KMS-11 (cell line): ENCODE measurements at regions not wholly inside any gene's neighbourhood (a gene's known extent, or its start where the extent isn't known, plus 50 kb on each side); places are given as distances from the start of the nearest gene placed in this dataset.

Source experiments
- H2AFZ ChIP-seq: fragments of 200-600 bp; sonication (generic); 2 replicates; pipeline ENCODE4 v1.6.1; 2016; ENCODE audit warnings: antibody characterized with exemption, mixed run types, low read depth
- H3K27ac ChIP-seq: fragments of 200-600 bp; sonication (generic); 2 replicates; pipeline ENCODE4 v1.6.1; 2016; ENCODE audit warnings: mild to moderate bottlenecking, mixed run types
- H3K27me3 ChIP-seq: fragments of 200-600 bp; sonication (generic); 2 replicates; pipeline ENCODE4 v1.6.1; 2017; ENCODE audit warnings: mild to moderate bottlenecking, low read depth, mixed run types, moderate library complexity; ENCODE audit not compliant: insufficient read depth
- H3K36me3 ChIP-seq: fragments of 200-600 bp; sonication (generic); 2 replicates; pipeline ENCODE4 v1.6.1; 2017; ENCODE audit warnings: mild to moderate bottlenecking, mixed run types; ENCODE audit not compliant: insufficient read depth
- H3K4me1 ChIP-seq: fragments of 200-600 bp; sonication (generic); 2 replicates; pipeline ENCODE4 v1.6.1; 2016; ENCODE audit warnings: mild to moderate bottlenecking, low read depth, mixed run types; ENCODE audit not compliant: poor library complexity, severe bottlenecking
- H3K4me2 ChIP-seq: fragments of 200-600 bp; sonication (generic); 2 replicates; pipeline ENCODE4 v1.7.0; 2016; ENCODE audit warnings: mild to moderate bottlenecking, mixed run types
- H3K4me3 ChIP-seq: fragments of 200-600 bp; sonication (generic); IDR thresholded peaks from 2 replicates; pipeline ENCODE4 v1.6.1; 2017; ENCODE audit warnings: low read depth, low read length, mixed read lengths; ENCODE audit not compliant: insufficient read depth
- H3K79me2 ChIP-seq: fragments of 200-600 bp; sonication (generic); 2 replicates; pipeline ENCODE4 v1.6.1; 2016; ENCODE audit warnings: low read depth, mixed run types; ENCODE audit not compliant: insufficient read depth
- H3K9ac ChIP-seq: fragments of 200-600 bp; sonication (generic); 2 replicates; pipeline ENCODE4 v1.6.1; 2016; ENCODE audit warnings: mild to moderate bottlenecking, mixed run types
- H4K20me1 ChIP-seq: fragments of 200-600 bp; sonication (generic); 2 replicates; pipeline ENCODE4 v1.6.1; 2016; ENCODE audit warnings: mild to moderate bottlenecking, mixed run types; ENCODE audit not compliant: insufficient read depth
- TF ChIP-seq, protein P1 (sequence below): fragments of 200-600 bp; sonication (generic); conservative IDR thresholded peaks from 2 replicates; pipeline ENCODE4 v1.6.1; 2017; ENCODE audit warnings: low read depth, mild to moderate bottlenecking, antibody characterized with exemption, low read length, moderate library complexity, mixed read lengths

GRCh38 chr12:58728397-58728796 is 191.9 kb downstream of the LRIG3 start:
- no peaks in the 10 kb centered on the region for H4K20me1 ChIP-seq
- H3K4me3 ChIP-seq = no peak overlapping the region
- H2AFZ ChIP-seq = no peak overlapping the region
- H3K27me3 ChIP-seq = no peaks in the 10 kb centered on the region
- H3K4me2 ChIP-seq = no peak overlapping the region
- TF ChIP-seq, protein P1, sequence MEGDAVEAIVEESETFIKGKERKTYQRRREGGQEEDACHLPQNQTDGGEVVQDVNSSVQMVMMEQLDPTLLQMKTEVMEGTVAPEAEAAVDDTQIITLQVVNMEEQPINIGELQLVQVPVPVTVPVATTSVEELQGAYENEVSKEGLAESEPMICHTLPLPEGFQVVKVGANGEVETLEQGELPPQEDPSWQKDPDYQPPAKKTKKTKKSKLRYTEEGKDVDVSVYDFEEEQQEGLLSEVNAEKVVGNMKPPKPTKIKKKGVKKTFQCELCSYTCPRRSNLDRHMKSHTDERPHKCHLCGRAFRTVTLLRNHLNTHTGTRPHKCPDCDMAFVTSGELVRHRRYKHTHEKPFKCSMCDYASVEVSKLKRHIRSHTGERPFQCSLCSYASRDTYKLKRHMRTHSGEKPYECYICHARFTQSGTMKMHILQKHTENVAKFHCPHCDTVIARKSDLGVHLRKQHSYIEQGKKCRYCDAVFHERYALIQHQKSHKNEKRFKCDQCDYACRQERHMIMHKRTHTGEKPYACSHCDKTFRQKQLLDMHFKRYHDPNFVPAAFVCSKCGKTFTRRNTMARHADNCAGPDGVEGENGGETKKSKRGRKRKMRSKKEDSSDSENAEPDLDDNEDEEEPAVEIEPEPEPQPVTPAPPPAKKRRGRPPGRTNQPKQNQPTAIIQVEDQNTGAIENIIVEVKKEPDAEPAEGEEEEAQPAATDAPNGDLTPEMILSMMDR = no peak
- no peak overlapping the region for H3K27ac ChIP-seq
- no peak overlapping the region for H3K9ac ChIP-seq
- no peaks in the 10 kb centered on the region for H3K36me3 ChIP-seq
- H3K4me1 ChIP-seq = no peaks in the 10 kb centered on the region
- H3K79me2 ChIP-seq = no peaks in the 10 kb centered on the region

GRCh38 chr12:58731096-58731495 is 189.2 kb downstream of the LRIG3 start:
- Histone ChIP-seq H4K20me1 (no peaks in the 10 kb centered on the region), H3K4me3 (no peak overlapping the region), H3K27me3 (no peaks in the 10 kb centered on the region), H3K4me2 (no peak overlapping the region), H3K27ac (no peak overlapping the region), H3K36me3 (no peaks in the 10 kb centered on the region), H3K9ac (no peak overlapping the region), H2AFZ (no peak overlapping the region), H3K4me1 (no peaks in the 10 kb centered on the region), H3K79me2 (no peaks in the 10 kb centered on the region)
- TF ChIP-seq, protein P1 = no peak

DNA sequence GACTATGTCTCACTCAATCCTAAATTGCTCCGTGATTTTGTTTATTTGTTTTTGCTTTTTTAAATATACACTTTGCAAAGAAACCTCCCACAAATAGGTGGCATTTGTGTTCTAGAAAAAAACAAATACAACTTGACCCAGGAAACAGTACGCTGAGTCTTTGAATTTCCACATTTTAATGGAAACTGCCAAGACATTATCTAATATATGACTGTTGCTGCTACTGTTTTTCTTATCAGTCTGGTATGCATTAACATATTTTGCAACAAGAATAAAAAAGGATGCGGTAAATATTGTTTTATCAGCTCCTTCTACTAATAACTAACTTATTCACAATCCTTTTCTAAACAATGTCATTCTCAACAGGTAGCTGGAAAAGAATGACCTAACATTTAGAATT is 187.4 kb downstream of the LRIG3 start:
- Histone ChIP-seq H3K4me1 (no peaks in the 10 kb centered on the region), H3K4me2 (no peak overlapping the region), H3K4me3 (no peak overlapping the region), H3K27me3 (no peaks in the 10 kb centered on the region), H2AFZ (no peak overlapping the region), H3K27ac (no peak overlapping the region), H4K20me1 (no peaks in the 10 kb centered on the region), H3K36me3 (no peaks in the 10 kb centered on the region), H3K9ac (no peak overlapping the region), H3K79me2 (no peaks in the 10 kb centered on the region)
- TF ChIP-seq, protein P1 = no peak

- H3K27me3 ChIP-seq = no peaks in the 10 kb centered on the region
Measured at GRCh38 chr12:58741226-58741625, 179.1 kb downstream of the LRIG3 start.

More at GRCh38 chr12:58741226-58741625, 179.1 kb downstream of the LRIG3 start:
- Histone ChIP-seq H3K79me2 (no peaks in the 10 kb centered on the region), H3K27ac (no peak overlapping the region), H2AFZ (no peak overlapping the region), H4K20me1 (no peaks in the 10 kb centered on the region), H3K4me3 (no peak overlapping the region), H3K4me2 (no peak overlapping the region), H3K36me3 (no peaks in the 10 kb centered on the region), H3K4me1 (no peaks in the 10 kb centered on the region), H3K9ac (no peak overlapping the region)
- TF ChIP-seq, protein P1 = peak; percentile 25; the same call in 1 of the 2 replicates
